ENCODE measurements at regions not wholly inside any gene's neighbourhood (a gene's known extent, or its start where the extent isn't known, plus 50 kb on each side); places are given as distances from the start of the nearest gene placed in this dataset.
"Not testable (repeated sequence)": the region's sequence is repeated elsewhere in the genome, so short reads cannot be mapped to it uniquely, and the experiment has no call there.

DNA sequence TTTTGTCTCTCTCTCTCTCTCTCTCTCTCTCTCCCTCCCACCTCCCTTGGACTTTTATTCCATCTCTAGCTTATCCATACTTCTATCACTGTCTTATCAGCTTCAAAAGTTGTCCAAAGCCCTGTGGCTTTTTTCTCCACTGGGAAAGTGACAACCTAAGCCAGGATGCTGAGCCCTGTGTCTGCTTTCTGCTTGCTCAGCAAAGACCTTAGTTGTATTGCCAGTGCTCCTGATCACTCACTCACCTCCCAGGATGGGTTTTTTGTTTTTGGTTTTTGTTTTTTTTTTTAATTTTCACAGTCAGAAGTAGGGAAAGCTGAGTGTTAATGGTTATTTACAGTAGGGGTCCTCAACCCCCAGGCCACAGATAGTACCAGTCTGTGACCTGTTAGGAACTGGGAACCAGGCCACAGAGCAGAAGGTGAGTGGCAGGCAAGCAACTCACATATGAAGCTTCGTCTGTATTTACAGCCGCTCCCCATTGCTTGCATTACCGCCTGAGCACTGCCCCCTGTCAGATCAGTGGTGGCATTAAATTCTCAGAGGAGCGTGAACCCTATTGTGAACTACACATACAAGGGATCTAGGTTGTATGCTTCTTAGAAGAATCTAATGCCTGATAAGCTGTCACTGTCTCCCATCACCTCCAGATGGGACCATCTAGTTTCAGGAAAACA, 125.0 kb upstream of the ID4 start:
- DNase-seq (ENCODE audit: low spot score): no peak
- in situ Hi-C loops (cut with HindIII; ENCODE audit: low sequenced_read_pairs): no loop called here

DNA sequence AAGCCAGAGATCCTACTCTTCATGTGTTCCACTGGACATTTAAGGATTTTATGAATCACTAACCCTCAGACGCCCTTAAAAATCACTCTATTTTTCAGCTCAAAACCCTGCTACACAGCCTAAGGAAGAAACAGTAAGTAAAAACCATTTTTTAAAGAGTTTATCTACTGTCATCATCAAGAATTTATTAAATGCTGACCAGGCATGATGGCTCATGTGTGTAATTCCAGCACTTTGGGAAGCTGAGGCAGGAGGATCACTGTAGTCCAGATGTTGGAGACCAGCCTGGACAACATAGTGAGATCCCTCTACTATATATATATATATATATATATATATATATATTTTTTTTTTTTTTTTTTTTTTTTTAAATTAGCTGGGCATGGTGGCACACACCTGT, 124.2 kb upstream of the ID4 start:
- in situ Hi-C loops (cut with HindIII; ENCODE audit: low sequenced_read_pairs): no loop called here

DNA sequence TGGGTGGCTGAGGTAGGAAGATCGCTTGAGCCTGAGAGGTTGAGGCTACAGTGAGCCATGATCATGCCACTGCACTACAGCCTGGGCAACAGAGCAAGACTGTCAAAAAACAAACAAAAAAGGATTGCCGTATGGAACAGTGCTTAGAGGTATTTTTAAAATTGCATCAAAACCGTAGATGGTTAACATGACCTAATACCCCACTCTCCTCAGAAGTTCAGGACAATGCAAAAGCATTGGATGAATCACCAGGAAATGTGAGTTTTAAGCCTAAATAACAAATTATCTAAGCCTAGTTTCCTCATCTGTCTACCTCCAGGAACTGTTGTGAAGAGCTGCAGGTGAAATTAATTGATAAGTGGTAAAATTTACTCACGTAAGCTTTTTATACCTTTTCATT, 123.8 kb upstream of the ID4 start:
- no peak for DNase-seq (ENCODE audit: low spot score)
- in situ Hi-C loops (cut with HindIII; ENCODE audit: low sequenced_read_pairs): no loop called here

More for the DNA sequence above, 124.2 kb upstream of the ID4 start:
- no peak for DNase-seq (ENCODE audit: low spot score)

DNA sequence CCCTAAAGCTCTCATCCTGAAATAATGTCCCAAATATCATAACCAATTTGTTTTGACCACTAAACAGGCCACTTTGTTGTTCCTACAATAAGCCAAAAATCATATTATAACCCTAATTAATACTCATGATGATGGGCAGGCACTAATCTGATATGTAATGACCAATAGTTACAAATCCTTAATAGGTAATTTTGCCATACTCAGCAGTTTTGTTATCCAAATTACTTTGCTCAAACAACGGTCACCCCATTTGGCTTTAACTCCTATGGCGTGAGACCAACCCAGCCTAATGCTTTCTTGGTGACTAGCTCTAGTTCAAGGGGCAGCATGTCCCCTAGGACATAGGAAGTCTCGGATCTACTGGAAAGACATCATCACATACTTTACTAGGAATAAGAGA, 123.2 kb upstream of the ID4 start:
- DNase-seq (ENCODE audit: low spot score): no peak
- in situ Hi-C loops (cut with HindIII; ENCODE audit: low sequenced_read_pairs): no loop called here

DNA sequence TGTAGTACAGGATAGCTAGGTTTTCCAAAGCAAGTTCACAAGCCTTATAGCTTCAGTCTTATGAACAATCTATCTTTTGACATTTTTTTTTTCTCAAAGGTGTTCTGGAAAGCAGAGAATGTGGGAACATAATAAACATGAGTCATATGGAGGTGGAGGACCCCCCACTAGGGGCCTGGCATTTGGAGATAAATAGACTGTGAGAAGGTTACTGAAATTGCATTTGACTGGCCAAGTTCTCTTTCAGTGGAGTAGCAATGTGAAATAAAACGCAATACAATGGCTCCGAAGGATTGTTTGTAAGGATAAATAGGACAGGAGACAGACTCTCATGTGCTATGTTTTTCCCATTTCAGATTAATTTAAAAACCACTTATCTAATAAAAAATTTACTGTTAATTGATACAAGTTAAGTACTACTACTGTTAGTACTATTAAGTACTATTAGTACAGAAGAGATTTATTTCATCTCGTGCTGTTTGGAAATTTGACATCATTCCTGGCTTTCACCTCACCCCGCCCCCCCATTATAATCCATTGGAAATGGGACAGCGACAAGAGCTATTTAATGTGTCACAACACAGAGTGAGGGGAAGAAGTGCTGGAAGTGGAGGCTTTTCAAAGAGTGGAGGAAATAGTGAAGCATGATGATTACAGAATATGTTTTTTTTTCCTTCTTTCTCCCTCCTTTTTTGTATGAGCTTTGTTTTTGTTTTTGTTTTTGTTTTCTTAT, 122.6 kb upstream of the ID4 start:
- peak; percentile 68 for DNase-seq (ENCODE audit: low spot score)
- in situ Hi-C loops (cut with HindIII; ENCODE audit: low sequenced_read_pairs): no loop called here

DNA sequence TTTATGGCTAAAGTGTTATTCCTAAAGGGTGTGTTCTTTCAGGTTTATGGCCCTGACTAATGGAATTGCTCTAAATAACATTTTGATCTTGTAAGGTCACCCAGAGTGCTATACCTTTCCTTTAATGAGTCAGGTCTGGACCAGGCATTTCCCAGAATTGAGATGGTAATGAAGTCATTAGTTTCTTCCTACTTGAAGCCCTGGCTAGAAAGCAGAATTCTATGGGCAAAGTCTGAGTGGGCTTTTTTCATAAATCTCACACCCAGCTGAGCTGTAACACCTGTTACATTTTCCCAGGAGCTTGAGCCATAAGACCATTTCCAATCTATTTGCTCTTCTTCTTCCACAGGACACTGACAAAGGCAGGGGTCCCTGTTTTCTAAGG, 122.0 kb upstream of the ID4 start:
- DNase-seq (ENCODE audit: low spot score): no peak
- in situ Hi-C loops (cut with HindIII; ENCODE audit: low sequenced_read_pairs): no loop called here

DNA sequence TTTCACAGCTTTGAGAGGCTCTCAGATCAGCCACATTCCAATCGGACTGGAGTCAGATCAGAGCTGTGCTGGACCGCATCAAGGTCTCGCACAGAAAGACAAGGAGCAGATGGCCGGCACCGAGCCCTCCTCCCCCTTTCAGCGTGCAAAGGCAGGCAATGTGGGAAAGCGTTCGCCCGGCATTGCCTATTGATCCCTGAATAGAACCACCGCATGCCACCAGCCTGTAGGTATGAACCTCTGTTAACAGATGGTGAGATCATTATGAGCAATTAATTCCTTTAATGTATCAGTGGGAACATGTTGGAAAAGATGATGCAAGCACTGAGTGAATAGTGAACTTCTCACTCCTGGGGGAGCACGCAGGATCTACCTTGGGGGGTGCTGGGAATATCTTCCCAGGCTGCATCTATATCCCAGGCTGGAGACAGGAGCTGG, 117.5 kb upstream of the ID4 start:
- in situ Hi-C loops (cut with HindIII; ENCODE audit: low sequenced_read_pairs): no loop called here
- DNase-seq (ENCODE audit: low spot score): peak; percentile 24

DNA sequence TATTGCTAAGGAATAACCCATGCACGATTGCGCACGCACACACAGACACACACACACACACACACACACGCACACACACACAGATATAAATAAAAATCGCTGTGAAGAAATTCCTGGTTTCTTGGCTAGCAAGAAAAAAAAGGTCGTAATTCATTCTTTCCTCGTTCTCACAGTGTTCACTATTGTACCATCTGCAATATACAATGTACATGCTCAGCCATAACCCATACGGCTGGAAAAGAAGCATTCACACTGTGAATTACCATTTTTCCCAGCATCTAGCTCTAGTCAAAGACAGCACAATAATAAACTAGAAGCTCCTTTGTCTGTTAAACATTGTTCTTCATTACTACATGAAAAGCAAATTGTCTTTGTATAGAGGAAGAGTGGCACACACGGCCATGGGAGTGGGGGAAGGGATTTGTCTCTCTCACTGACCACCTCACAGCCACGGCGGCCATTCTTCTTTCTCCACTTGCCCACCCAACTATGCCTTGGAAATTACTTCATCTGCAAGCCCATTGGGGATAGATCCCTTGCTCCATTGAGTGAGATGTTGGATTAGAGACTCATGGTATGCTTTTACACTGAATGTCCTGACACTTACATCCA, 115.3 kb upstream of the ID4 start:
- in situ Hi-C loops (cut with HindIII; ENCODE audit: low sequenced_read_pairs): no loop called here
- DNase-seq (ENCODE audit: low spot score): no peak

DNA sequence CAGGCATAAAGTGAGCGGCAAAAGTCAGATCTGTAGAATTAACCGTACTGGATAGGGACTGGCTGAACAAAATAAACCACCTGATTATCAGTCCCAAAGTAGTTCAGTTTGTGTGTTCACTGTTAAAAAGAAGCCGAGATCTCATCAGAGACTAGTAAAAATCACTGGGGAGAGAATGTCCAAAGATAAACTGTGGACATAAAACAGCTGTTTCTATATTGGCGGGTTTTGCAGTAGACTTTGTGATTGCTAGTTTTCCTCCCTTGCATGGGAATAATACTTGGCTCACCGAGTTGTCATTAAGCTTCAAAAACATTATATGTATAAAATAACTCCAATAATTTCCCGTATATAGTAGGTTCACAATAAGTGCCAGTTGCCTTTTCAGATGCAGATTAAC, 114.2 kb upstream of the ID4 start:
- in situ Hi-C loops (cut with HindIII; ENCODE audit: low sequenced_read_pairs): no loop called here
- DNase-seq (ENCODE audit: low spot score): no peak

DNA sequence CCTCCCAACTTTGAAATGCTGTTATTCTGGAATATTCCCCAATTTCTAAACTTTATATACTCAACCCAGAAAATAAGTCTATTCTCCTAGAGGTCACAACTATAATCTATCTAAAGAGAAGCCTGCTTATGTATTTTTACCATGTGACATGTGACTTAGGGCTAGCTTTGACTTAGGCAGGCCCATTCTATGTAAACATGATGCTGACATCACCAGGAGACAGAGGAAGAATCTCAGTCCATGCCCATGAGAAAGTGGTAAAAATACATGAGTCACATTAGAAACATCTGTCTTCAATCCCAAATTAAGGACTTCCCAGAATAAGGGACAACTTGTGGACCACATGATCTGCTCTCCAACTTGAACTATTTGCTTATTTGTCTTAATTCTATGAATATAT, 113.6 kb upstream of the ID4 start:
- in situ Hi-C loops (cut with HindIII; ENCODE audit: low sequenced_read_pairs): no loop called here
- DNase-seq (ENCODE audit: low spot score): no peak

DNA sequence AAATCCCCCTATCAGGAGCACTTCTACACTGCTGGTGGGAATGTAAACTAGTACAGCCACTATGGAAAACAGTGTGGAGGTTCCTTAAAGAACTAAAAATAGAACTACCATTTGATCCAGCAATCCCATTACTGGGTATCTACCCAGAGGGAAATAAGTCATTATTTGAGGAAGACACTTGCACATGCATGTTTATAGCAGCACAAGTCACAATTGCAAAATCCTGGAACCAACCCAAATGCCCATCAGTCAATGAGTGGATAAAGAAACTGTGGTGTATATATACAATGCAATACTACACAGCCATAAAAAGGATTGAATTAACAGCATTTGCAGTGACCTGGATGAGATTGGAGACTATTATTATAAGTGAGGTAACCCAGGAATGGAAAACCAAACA, 111.7 kb upstream of the ID4 start:
- in situ Hi-C loops (cut with HindIII; ENCODE audit: low sequenced_read_pairs); DNase-seq (ENCODE audit: low spot score): not testable (repeated sequence)

DNA sequence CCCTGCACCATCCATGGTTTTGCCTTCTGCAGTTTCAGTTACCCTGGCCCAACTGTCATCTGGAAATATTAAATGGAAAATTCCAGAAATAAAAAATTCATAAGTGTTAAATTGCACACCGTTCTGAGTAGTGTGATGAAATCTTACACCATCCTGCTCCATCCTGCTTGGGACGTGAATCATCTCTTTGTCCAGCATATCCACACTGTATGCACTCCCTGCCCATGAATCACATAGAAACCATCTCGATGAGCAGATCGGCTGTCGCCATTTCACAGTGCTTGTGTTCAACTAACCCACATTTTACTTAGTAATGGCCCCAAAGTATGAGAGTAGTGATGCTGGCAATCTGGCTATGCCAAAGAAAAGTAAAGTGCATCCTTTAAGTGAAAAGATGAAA, 105.9 kb upstream of the ID4 start:
- in situ Hi-C loops (cut with HindIII; ENCODE audit: low sequenced_read_pairs): no loop called here
- no peak for DNase-seq (ENCODE audit: low spot score)

DNA sequence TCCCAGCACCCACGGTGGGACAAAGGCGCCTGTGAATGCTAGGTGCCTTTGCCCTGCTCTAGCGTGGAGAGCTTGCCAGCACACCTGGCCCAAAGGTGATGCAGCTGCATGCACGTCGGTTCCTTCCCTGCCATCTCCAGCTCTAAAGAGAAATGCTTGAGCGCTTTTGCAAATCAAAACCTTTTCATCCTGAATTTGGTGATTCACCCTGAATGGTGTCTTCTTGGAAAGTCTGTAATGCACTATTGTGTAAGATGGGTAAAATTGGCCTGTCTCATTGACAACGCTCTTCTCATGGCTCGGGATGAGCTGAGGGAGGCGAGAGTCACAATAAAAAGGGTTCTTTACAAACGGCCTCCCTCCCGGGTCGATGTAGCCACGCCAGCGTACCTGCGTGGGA, 103.1 kb upstream of the ID4 start:
- no peak for DNase-seq (ENCODE audit: low spot score)
- in situ Hi-C loops (cut with HindIII; ENCODE audit: low sequenced_read_pairs): no loop called here

DNA sequence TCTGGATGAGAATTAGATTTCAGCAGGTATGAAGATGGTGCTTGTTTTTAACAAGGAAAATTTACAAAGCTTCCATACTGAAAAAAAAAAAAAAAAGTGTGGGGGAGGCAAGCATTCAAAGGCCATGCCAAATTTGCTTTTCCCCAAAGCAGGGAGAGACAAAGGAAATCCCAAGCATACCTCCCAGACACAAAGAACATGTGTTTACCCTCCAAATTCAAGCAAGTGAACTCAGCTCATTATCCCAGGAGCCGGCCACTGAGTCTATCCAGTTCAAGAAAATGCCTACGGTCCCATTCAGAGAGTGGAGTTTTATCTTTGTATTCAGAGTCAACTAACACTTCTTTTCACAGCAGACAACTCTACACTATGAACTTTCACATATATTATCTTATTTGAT, 102.7 kb upstream of the ID4 start:
- in situ Hi-C loops (cut with HindIII; ENCODE audit: low sequenced_read_pairs): no loop called here
- DNase-seq (ENCODE audit: low spot score): no peak

DNA sequence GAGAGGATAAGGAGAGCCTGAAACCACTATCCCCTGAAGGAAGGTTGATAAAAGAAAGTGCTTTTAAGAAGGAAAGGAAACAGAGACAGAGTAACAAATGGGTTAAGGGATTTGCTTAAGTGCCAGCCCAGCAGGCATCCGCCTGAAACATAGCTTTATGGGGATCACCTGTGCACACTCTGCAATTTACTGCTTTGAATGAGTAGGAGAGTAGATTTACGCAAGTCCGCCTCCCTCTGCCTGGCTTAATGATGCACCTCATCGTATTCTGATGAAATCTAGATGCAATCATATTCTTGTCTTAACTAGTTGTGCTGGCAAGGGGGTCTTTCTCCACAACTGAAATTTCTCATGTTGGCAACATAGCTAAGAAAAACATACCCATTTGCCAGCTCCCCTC, 101.1 kb upstream of the ID4 start:
- no peak for DNase-seq (ENCODE audit: low spot score)
- in situ Hi-C loops (cut with HindIII; ENCODE audit: low sequenced_read_pairs): no loop called here

DNA sequence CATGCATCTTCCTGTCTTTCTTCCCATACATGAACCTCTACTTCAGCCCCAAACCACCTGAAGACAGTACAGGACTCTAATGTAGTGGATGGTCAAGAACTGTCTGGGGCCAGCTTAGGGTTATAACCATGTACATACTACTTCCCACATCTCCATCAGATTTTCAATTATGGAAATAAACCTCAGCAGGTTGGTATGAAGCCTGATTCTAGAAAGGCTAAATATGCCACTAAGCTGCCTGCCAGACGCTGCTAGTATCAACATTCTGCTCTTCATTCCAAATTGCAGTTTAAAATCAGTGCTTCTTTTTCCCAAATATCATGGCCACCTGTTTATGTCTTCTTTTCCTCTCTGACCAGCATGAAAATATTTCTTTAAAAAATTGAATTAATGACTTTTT, 99.2 kb upstream of the ID4 start:
- in situ Hi-C loops (cut with HindIII; ENCODE audit: low sequenced_read_pairs): no loop called here
- DNase-seq (ENCODE audit: low spot score): no peak

DNA sequence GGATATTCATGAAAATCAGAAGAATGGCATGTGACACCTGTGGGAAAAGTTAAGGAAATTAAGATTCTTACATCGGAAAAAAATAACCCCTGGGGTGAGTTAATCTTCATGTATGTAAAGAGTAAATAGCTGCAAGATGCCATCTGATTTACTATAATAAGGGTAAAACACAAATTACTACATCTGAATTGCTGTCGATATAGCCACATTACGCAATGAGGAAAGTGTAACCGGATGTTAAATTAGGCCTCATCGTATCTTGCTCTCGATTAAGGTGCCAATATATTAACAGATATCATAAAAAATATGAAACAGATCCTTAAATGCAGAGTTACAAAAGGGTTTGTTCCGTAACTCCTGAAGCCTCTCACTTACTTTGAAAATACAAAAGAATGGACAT, 87.4 kb upstream of the ID4 start:
- no peak for DNase-seq (ENCODE audit: low spot score)
- in situ Hi-C loops (cut with HindIII; ENCODE audit: low sequenced_read_pairs): no loop called here

DNA sequence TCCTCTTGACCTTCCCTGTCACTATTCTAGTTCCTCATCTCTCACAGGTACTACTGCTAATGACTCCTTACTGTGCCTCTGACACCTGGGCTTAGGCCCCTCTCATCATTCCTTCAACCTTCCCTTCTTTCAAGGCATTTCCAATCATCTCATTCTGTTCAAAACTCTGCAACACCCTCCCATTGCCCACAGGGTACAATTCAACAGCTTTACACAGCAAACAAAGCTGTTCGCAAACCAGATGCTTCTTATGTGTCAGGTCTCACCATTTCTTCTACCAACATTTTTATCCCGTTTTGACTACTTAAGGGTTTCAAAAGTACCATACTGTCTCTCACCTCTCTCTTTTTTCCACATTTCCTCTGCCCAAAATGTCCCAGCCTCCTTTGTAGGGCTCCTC, 84.4 kb upstream of the ID4 start:
- in situ Hi-C loops (cut with HindIII; ENCODE audit: low sequenced_read_pairs): no loop called here
- no peak for DNase-seq (ENCODE audit: low spot score)

DNA sequence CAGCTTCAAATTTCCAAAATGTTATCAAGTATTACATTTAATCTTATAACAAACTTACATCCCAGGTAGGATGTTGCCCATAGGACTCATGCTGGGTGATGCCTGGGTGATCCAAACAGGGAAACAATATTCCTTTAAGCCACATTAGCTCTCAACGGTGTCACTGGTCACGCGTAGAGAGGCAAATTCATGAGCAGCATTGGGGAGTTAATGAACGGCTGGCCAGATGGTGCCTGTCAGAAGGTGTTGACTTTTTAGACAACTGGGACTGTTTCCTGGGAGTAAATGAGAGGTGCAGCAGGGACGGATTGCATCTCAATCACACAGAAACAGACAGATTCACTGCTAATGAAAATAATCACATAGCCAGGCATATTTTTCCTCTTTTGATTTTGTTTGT, 83.3 kb upstream of the ID4 start:
- peak; percentile 2 for DNase-seq (ENCODE audit: low spot score)
- in situ Hi-C loops (cut with HindIII; ENCODE audit: low sequenced_read_pairs): no loop called here

DNA sequence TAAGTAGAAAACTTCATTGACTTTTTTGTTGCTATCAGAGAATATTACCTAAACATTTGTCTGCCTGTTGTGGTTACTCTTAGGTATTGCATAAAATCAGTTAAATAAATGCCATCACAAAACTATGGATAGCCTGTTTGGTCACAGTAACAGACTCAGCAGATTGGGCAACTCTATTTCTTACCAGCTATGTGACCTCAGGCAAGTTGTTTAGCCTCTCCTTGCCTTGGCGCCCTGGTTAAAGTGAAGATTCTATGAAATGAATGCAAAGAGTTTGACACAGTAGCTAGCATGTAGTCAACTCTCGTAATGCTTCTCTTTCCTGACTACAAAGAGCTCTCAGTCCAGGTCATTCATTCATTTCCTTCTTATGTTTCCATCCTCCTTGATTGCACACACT, 82.5 kb upstream of the ID4 start:
- in situ Hi-C loops (cut with HindIII; ENCODE audit: low sequenced_read_pairs): no loop called here
- no peak for DNase-seq (ENCODE audit: low spot score)

DNA sequence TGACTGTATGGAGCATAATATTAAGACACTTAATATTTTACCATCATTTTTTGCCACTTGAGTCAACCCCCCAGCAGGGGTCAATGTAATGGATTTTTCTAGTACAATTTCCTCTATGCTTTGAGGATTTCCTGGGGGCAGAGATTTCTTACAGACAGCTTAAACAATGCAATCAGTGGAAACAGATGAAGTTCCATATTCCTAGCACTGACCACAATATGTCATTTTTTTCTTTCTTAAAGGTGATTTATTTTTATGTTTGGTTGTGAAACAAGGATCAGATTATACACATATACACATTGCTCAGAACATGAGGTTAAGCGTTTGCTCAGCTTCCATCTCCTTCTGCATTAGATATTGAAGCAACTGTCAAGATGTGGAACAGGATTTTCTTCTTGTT, 82.0 kb upstream of the ID4 start:
- in situ Hi-C loops (cut with HindIII; ENCODE audit: low sequenced_read_pairs): no loop called here
- DNase-seq (ENCODE audit: low spot score): no peak

Measured in G401 (cell line).